Activated CD4-positive, alpha-beta T cell treated with anti-CD3 and anti-CD28 coated beads, Interleukin-2, amount 50 U/mL, for 16 hours (primary cell): ENCODE measurements at regions not wholly inside any gene's neighbourhood (a gene's known extent, or its start where the extent isn't known, plus 50 kb on each side); places are given as distances from the start of the nearest gene placed in this dataset.

Source experiments
- DNase-seq: peaks from one replicate; pipeline ENCODE4 v3.0.0-alpha.2; 2020

DNA sequence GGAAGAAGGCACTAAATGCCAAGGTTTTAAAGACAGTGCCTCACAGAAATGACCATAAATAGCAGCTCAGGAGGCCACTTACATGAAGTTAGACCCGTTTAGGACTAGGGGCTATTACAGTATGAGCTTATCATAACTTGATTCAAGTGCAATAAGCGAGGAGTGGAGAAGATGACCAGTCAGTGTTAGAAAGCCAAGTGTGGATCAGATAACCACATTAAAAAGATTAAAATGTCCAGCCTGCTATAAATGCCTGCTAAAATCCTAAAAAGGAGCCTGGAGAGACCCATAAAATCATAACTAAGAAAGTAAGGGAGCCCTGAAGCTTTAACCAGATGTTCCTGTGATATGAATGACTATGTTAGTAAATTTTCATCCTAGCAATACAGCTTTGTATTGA lies 117.5 kb upstream of the ZNF521 start:
- DNase-seq: no peak

GRCh38 chr18:25467226-25467987 lies 115.4 kb upstream of the ZNF521 start:
- no peak for DNase-seq

- DNase-seq: no peak
Observed at GRCh38 chr18:25465152-25465732, 113.3 kb upstream of the ZNF521 start.

DNA sequence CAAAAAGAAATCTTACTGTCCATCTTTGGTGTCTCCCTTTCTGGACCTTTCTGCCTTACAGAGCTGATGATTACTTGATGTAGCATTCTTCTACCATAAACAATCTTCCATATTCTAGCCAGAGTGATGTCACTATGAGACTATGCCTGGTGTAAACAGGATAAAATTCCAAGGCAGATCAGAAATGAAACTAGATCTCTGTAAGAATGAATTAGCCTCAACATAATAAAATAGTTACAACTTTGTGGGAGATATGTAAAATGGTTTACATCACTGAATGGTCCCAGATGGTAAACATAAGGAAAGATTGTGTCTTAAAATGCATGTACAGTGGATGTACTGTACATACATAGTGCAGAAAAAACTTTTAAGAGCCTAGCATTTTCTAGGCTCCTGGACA lies 112.3 kb upstream of the ZNF521 start:
- DNase-seq: no peak

DNA sequence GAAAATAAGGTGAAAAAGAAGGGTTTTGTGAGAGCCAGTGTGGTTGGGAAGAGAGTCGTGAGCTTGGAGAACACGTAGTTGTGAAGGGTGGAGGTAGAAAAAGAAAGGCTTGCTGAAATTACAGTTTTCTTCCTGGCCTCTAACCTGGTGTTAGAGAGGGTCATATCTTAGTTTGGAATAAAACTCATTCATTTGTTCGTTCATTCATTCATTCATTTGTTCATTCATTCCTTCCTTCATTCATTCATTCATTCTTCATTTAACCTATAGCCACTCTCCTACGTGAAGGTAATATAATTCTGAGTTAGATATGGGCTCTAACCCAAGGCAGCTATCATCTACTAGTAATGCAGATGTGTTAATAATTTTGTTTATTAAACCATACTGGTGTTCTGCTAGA lies 111.8 kb upstream of the ZNF521 start:
- no peak for DNase-seq

- DNase-seq: no peak
Observed at GRCh38 chr18:25459814-25460213, 107.8 kb upstream of the ZNF521 start.

- DNase-seq: no peak
Observed at GRCh38 chr18:25457601-25458000, 105.6 kb upstream of the ZNF521 start.

GRCh38 chr18:25457126-25457525 lies 105.2 kb upstream of the ZNF521 start:
- DNase-seq: no peak

GRCh38 chr18:25456334-25457010 lies 104.5 kb upstream of the ZNF521 start:
- DNase-seq: no peak

DNA sequence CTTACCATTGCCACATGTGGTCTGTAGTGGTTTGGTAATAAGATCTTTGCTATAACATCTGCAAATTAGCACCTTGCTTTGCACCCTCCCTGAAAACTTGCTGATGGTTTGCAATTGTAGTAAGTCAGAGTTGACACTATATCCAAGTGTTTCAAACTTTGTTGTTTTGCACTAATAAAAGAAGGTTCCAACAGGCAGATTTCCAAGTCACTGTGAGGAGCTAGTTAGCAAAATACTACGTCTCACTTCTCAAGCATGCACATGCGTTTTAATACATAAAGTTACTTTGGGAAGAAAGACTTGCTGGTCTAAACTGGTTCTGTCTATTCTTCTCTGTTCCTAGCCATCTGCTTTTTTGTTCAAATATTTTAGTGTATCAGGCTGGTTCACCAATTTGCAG lies 103.7 kb upstream of the ZNF521 start:
- DNase-seq: no peak

- DNase-seq: no peak
Observed at GRCh38 chr18:25455159-25455558, 103.2 kb upstream of the ZNF521 start.

DNA sequence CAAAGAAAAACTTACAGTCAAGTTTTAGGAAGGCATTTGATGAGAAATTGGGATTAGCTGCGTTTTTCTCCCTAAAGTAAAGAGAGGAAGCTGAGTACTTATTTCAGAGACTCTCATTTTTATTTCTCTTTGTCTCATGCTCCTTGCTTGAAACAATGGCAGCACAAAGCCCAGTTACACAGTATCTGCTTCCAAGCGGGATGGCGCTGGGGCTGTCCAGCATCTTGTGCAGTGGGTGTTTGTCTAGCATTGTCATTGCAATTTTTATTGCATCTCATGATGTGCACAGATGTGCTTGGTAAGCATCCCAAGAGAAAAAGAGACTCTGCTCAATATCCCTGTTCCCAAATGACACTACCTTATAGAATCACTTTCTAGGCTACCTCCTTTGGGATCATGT lies 102.8 kb upstream of the ZNF521 start:
- DNase-seq: no peak

- DNase-seq: no peak
Observed at GRCh38 chr18:25454270-25454659, 102.3 kb upstream of the ZNF521 start.

DNA sequence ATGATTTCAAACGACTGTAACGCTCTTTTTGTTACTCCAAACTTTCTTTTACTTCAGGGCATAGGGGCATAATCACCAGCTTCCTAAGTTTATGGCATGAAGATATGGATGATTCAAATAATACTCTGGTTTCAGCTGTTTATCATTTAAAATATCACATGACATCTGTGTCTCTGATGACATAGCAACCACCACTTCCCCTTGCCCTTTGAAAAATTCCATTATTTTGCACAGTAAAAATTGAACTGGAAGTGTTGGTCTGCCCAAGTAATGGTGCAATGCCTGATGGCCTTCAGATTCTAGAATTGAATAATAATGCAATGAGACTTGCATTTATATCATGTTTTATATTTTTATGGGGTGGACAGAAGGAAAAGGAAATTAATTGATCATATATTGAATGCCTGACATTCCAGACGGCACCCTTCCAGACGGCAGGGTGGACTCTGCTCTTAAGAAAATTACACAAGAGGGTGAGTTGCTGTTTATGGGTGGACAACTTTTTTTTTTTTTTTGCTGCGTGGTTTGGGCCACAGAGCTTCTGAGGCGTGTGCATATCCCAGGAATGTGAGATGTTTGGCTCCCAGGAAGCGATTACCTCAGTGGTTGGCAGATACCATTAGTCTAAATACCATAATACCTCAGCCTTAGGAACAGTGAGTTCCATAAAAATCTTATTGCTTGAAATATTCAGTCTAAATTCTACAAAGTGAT lies 101.7 kb upstream of the ZNF521 start:
- DNase-seq: no peak

GRCh38 chr18:25451077-25451658 lies 99.2 kb upstream of the ZNF521 start:
- DNase-seq: no peak

DNA sequence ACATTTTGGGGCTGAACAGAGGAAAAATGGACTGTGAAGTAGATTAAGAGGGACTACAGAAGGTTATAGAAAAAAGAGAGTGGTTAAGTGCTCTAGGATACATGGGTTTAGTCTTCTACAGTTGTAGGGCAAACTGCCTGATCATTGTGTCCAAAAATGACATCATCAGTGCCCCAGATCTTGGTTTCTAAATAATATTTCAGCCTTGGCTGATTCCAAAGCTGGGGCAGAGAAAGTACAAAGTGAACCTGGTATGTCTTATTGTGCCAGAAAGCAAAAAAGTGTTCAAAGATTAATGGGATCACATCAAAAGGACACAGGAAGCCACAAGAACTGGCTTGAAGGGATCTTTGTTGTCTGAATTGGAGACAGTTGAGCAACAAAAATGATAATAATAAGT lies 97.1 kb upstream of the ZNF521 start:
- DNase-seq: no peak

DNA sequence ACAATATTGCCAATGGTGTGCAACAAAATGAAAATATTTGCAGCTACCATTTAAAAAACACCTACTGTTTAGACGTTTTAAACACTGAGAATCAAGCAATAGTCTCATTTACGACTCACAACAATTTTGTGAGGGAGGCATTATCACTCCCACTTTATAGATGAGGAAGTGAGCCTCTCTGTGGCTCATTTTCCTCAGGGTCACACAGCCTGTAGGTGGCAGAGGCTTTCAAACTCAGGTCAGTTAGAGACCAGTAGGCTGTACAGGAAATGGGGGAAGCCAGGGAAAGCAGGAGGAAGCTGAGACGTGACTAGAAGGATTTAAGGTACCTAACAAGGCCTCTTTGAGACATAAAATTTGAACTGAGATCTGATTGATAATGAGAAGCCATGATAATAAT lies 95.0 kb upstream of the ZNF521 start:
- DNase-seq: no peak

DNA sequence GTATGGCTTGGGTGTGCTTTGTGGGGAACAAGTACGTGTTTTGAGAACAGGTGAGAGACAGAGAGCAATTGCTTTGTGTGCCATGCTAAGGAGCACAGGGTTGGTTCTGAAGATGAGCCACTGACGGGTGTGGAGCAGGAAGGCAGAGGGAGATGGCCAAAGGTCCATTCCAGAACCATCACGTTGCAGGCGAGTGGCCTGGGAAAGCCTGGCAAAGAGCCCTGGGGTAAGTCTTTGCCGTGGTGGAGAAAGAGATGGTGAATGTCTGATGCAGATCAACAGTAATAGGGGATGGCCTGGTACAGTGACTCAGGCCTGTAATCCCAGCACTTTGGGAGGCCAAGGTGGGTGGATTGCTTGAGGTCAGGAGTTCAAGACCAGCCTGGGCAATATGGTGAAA lies 93.5 kb upstream of the ZNF521 start:
- no peak for DNase-seq

DNA sequence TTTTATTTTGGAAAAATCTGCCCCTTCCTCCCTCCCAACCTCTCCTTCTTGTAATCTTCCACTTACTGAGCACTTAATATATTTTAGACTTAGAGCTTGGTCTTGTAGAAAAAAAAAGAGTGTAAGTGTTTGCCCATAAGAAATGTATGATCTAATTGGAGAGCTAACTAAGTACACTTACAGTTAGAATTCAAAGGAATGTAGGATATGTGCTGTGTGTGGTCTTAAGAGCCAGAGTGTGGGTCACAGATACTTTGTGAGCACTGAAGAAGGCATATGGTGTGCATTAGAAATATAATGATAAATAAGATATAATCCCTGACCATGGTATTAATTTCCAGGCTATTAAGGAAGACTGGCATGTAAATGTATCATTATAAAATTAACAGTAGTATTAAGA lies 91.8 kb upstream of the ZNF521 start:
- no peak for DNase-seq

DNA sequence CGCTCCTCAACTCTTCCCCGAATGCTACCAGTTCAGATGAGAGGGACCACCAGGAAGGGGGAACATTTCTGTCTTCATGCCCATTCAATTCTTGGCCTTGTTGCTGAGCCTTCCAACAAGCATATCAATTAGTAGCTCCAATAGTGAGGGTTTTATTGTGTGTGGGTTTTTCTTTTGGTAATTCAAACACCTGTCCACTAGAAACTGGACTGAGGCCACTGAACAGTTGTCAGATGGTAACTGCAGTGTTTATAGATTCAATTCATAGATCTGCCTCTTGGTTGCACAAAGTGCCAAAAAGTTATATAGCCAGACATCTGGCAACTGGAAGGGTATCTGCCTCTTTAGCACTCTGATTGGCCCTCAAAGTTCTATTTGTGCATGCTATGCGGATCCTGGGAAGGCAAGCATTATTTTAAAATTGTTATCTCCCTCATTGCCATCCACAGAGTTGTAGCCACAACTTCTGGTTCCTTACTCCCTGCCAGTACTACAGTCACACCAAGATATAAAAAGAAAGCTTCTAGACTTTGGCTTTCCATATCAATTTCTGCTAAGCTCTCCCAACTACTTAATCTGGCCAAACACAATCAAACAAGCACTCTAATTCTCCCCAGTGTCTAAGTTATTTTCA lies 83.3 kb upstream of the ZNF521 start:
- no peak for DNase-seq

DNA sequence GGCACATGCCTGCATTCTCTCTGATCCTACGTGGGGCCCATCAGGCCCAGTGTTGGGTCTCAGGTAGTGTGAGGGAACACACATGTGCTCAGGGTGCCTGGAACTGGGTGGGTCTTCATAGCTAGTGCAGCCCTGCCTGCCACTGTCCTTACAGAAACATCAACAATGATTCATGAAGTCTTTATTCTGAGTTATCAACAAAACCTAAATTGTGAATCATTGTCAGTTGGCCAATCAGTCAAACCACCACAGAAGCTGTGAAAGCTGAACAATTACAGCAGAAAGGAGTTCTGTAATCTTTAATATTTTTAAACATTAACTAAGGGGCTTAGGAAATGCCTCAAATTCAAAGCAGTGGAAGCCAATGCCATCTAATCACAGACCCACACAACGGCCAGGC lies 82.8 kb upstream of the ZNF521 start:
- no peak for DNase-seq

- DNase-seq: no peak
Observed at GRCh38 chr18:25433590-25433989, 81.6 kb upstream of the ZNF521 start.

DNA sequence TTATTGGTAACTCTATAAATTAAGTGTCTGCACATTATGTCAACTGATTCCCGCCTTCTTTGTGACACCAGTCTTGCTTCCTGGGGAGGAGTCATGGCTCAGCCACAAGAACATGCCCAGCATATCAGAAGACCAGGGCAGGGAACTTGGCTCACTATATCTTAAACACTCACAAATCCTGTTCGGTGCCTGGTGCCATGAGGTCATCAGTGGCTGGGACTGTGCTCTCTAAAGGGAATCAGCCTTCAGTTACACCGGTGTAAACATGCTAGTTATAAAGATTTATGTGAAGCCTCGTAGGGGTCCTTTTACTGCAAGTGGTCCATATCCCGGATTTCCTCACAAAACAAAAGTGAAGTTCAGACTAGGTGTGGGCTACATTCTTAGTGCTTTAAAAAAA lies 73.1 kb upstream of the ZNF521 start:
- no peak for DNase-seq
